ENCODE measurements at regions not wholly inside any gene's neighbourhood (a gene's known extent, or its start where the extent isn't known, plus 50 kb on each side); places are given as distances from the start of the nearest gene placed in this dataset.

DNA sequence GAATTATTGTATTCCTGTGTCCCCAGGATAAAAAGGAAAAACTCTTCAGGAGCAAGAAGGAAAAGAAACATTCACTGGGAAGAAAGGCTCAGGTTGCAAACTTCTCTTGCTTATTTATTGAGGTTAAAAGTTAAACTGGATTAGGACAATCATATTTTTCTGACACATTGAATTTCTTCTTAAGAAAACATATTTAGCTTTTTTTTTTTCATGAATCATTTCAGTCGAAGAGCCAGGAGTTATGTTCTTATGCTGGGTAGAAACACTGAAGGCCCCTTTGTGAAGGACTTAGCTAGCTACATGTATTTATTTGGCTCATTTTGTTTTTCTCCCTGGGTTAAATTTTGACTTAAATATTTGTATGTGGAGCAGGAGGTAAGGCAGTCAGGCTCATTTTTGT is 434.0 kb downstream of the KLF5 start:
- no peak for FAIRE-seq

DNA sequence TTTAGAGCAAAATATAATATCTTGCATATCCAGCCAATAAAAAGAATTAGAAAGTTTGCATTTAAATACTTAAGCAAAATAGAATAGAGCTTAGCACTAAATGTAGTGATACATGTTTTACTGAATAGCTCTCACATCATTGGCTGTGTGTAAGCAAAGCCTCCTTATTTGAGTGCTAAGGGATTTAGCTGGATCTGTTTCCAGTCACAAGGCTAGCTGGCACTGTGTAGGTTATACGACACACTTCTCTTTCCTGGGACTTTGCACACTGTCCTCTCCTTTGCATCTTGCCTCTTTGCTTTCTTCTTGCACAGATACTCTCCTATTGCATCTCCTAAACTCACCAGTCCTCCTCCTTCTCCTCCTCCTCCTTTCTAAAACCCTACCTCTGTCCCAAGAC is 423.8 kb downstream of the KLF5 start:
- no peak for FAIRE-seq

DNA sequence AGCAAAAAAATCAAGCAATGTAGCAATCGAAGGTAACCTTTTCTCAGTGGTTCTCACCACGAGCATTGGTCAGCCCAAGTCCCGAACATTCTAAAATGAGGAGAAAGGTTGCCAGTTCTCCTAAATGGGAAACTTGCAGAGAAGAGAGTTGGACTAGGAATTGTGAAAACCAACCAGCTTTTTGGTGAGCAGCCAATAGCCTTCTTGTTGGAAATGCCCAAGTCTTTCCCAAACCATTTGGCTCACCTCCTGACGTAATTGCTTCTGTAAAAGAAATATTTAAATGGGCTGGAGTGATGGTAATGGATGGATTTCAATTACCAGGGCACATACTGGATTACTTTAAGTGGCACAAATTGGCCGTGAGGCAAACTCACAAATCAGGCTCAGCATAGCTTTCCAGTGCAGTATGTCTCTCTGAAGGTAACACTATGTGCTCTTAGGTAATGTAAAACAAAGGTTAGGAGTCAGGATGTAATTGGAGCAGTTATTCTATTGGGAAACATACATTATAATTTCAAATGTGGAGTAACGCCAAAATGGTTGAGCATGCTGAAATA is 423.2 kb downstream of the KLF5 start:
- FAIRE-seq, result no peak

DNA sequence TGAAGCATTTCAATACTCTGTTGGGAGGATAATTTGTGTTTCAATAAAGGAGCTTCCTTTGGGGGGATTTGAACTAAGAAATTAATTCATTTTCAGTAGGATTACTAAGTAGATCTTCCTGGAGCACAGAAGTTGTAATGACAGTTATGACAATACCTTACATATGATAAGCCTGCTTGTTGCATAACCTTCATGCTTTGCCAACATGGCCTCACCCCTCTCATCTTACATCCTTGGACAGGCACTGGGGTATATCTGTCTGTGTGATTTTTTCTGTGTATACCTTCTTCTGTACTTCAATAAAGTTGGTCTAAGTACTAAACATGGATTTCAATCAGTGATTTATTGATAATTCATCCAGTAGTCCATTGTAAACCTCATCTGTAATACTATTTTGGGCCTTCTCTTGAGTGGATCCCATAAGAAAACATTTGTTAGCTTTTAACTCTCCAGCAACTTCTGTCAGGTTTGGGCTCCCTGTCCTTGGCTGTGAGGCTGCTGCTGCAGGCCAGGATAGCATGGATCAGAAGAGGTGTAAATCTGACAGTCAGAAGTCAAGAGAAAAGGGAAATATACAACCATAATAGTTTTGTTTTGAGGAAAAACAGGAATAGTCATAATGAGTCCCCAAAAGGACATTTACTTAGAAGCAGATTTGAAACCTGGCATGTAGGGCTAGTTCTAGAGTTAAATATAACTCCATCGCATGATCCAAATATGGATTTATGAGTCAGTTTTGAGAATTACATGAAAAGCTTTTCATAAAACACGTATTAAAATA is 422.2 kb downstream of the KLF5 start:
- FAIRE-seq, result no peak

DNA sequence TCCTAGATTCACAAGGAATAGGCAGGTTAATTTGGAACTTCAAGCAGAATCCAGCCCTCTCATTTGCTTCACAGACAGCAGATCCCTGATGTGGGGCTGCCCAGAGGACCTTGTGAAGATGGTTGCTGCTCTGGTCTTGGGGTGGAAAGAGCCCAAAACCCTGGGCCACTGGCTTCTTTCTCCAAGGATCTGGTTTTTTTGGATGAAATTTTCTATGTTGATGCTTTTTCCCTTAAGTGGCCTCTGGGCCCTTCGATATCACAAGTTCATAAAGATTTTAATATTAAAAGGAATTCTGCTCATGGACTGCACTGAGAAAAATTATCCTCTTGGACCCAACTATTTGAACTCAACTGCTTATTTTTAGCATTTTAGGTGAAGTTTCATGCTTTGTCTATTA is 421.1 kb downstream of the KLF5 start:
- no peak for FAIRE-seq

DNA sequence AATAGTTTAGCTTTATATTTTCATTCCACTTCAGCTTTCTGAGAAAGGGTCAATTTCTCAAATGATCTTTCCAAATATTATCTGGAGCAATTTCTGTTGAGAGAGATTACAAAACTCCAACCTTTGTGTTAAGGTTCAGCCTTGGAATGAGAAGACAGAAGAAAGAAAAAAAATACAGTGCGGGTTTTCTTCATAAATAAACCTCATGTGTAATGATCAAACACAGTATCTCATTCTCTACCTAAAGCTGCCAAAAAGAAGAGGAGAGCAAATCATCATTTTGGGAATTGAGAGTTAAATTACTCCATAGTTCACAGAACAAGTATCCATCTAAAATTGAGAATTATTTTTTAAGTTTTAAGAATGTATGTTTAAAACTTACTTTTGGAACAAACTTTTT is 420.5 kb downstream of the KLF5 start:
- no peak for FAIRE-seq

DNA sequence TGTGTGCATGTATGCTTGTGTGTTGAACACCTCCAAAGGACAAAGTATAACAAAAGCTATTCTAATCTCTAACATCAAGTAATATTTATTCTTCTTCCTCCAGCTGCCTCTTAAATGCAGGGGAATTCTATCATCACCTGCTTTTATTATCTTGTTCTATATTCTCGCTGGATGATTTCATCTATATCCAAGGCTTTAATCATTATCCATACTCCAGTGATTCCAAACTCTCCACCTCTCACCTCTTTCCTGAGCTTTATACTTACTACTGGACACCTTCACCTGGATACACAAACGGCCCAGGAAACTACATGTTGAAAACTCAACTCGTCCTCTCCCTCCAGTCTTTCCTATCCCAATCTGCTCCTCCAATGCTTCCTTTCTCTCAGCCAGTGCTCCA is 418.6 kb downstream of the KLF5 start:
- no peak for FAIRE-seq

DNA sequence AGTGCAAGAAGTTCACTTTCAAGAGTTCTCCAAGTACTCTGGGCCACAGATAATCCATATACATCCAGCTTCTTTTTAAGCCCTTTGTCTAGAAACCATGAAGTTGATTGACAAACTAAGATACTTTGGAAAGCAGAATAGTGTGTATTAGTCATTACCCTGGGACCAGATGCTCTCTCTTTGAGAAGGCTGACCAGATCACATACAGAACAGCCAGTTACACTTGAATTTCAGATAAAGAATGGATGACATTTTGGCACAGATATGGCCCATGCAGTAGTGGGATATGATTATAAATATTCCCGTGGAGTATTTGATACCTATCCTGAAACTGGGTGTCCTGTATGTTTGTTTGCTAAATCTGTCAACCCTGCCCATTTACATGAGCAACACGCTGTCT is 414.2 kb downstream of the KLF5 start:
- no peak for FAIRE-seq

DNA sequence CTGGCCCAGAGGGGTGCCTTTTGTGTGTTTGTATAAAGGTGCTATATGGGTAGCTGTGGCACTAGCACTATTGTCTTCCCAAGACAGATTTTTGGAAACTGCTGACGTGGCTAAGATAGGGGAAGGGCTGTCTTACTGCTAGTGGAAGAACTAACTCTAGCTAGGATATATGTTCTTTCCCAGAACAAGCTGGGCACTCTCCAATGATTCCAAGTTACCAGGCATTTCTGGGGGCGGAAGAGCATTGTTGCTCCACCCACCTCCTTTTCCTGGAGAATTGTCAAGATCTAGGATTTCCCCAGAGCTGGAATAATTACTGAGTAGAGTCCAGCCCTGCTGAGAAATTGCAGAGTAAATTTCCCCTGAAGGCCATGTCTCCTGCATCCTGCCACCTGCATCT is 408.3 kb downstream of the KLF5 start:
- no peak for FAIRE-seq

DNA sequence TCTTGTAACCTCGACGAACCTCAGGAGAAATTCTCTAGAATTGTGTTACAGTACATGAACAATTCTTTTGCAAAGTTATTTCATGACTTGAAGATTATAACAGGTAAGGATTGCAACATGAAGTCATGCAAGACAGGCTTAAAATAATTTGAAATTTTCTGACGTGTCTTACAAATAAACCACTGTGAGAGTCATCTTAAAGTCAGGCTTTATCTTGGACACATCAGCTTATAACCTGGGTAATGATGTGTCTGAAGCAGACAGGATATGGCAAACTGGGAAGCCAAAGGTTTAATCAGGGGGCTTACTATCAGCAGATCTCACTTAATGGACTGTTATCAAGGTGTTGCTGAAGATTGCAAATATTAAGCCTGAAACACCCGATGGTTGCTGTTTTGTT is 407.8 kb downstream of the KLF5 start:
- no peak for FAIRE-seq

DNA sequence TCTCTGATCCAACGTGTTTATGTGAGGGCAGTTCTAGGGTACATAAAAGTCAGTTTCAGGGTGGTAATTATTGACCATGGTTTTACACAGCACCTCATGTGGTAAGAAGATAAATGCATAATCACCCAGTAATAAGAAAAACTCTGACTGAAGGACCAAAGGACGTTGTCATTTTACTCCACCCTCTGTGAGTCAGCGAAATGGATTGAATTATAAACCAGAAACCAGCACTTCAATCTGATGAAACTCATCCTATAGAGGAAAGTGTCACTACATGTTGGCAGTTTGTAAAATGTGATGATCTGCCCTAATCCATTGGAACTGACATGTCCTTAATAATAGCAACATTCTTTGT is 406.8 kb downstream of the KLF5 start:
- FAIRE-seq, result no peak

DNA sequence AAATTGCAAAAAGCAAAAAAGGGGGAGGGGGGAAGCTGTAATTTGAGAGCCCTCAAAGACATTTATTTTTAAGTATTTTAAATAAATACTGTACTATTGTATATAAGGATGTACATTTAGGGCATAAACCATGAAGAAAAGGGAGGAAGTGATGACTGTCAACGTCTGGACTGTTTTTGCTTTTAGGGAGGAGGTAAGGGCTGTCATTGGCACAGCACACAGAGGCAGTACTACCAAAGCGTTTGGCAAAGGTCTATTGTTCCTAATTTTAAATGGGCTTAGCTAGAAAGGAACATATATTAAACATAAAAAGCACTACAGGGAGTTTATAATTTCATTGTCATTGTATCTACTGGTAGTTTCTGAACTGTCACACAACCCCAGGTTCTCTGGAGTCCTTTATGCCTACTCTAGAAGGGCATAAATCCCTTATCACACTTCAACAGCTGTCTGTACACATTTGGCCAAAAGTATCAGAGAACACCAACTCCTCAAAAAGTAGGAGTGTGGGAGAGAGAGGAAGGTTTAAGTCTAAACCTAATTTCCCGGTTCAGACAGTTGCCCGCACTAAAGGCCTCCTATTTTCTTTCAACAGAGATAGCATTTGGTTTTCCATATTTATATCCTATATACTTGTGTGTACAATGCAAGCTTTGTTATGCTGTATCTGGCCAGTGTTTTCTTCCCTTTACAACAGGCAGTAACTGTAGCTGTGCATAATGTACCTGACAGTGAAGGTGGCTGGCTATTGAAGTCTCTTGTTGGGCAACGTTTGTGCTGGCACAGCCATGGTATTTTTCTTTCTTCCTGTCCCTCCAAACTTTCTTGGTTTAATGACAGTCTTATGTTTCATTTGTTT is 406.2 kb downstream of the KLF5 start:
- no peak for FAIRE-seq

DNA sequence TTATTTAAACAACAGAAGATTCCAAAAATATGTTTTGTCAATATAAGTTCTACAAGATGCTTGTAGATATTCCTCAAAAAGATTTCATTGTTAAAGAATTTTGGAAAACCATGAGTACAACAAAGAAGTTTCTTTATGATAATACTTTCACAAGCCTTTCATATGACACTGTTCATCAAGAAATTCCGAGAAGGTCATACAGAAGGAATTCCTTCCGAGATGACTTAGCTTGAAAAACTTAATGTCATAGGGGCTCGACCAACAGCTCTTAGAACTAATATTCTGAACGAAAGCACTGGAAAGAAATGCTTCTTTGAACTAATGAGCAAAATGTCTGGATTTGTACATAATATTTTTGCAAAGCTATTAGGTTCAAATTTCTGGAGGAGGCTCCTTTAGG is 403.4 kb downstream of the KLF5 start:
- no peak for FAIRE-seq

DNA sequence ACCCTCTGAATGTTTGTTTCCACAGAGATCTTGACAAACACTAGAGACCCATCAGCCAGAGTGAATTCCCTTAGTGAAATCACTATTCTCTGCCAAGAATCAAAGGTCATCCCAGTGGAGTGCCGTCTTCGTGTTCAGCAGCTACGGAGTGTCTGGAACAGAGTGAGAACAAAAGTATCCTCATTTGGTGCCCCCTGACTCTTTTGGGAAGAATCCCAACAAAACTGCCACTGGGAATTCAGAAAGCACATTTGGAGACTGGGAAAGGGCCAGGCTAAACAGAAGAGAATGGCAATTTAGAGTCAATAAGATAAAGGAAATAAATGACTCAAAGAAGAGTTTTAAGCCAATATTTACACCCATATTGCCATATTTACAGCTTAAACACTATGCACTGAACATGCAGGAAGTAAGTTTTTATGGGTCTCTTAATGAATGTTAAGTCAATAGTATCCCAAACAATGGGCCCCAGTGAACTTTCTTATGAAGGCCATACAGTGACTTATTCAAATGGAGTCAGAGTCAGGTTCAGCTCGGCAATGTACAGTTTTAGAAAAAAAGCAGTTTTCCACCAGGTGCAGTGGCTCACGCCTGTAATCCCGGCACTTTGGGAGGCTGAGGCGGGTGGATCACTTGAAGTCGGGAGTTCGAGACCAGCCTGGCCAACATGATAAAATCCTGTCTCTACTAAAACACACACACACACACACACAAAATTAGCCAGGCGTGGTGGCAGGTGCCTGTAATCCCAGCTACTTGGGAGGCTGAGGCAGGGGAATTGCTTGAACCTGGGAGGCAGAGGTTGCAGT is 392.6 kb downstream of the KLF5 start:
- no peak for FAIRE-seq

DNA sequence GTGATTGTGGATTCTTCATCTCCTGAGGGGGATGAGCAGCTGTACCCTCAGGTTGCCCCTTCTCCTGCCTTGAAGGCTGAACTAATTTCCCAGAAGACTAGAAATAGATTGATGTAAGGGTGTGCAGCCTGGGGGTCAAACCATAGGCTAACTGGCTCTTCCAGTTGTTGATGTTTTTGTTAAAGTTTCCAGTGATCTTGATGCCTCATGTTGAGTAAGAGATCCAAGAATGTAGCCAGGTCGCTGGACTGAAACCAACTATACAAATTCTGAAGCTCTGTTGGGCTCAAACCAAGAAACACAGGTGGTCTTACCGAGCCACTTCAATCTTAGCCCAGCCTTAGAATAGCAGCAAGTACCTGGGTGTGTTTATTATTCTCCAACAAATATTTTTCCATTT is 391.8 kb downstream of the KLF5 start:
- FAIRE-seq, result no peak

DNA sequence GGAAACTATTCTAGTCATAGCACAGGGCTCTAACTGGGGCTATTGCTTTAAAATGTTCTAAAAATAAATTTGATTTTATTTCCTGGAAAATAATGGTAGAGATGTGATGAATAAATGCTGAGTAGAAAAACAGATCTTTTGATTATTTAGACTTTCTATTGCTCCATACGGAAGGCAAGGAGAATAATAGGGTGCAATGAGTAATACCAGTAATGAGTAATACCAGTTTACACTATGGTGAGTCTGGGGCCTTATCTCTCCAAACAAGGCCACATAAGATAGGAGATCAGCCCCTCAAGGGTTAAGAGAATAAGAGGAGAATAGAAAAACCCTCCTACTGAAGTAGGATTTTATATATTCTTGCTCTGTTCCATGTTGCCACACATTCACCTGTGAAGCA is 390.4 kb downstream of the KLF5 start:
- no peak for FAIRE-seq

DNA sequence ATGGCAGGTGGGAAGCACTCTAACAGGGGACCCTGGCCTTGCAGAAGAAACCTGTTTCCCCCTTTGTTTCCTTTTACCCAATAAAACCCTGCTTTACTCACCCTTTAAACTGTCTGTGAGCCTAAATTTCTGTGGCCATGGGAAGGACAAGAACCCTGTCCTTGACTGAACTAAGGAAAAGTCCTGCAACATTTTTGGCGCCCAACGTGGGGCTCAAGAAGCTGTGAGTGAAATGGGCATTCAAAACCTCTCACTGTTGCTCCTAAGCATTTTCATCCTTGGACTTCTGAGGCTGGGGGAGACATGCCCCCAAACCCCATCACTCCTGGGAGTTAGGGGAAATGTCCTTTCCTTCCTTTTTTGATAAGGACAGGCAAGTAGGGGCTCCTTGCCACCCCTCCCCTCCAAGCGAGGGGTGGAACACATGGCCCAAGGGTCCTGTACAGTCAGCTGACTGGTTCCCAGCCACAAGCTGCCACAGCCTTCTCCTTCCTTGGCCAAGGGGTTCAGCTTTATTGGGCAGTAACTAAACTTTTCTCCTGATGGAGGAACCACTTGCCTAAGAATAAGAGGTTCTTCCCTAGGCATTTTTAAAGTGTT is 381.6 kb downstream of the KLF5 start:
- no peak for FAIRE-seq

DNA sequence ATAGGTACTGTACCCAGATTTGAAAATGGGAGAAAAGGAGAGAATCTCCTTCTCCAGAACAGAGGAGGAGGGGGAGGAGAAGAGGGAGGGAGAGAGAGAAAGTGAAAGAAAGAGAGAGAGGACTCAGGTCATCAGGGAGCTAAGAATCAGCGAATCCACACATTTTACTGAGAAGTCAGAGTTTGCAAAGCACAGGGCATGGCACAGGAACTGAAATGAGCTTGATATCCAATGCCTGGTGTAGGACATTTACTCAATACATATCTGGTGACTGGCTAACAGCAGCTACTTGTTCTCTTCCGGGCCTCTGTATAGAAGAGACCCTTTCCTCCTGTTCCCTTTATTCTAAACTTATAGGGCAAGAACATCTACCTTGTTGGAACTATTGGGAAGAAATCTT is 375.1 kb downstream of the KLF5 start:
- FAIRE-seq, result no peak

DNA sequence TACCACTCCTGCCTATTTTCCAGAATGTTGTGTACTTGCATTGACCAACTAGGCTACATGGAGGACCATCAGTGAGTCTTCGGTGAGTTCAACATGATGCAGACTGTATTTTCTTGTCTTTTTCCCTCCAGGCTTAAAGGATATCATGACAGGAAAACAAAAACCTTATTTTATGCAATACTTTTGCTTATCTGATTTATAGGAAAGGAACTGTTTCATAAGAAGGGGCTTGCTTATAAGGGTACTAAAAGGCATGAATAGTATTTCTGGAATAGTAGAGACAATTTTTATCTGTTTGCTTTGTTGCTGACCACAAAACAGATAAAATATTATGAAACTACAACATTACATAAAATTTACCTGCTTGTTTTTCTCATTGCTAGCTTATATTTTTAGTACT is 374.7 kb downstream of the KLF5 start:
- no peak for FAIRE-seq

DNA sequence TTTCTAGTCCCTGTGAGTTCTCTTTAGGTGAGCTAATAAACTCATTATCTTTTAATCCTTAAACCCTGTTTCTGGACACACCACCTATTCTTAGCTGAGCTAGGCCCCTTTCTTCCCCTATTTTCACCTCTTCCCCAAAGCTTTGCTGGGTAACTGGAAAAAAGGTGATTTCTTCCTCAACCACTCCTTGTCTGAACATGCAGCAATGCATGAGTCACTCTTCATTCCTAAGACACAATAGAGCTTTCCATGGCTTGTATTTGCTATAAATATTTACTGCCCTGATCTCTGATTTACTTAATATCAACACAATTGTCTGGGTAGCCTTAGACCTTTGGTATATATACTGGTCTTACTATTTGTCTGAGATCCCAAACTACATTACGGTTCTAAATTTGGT is 370.9 kb downstream of the KLF5 start:
- no peak for FAIRE-seq

DNA sequence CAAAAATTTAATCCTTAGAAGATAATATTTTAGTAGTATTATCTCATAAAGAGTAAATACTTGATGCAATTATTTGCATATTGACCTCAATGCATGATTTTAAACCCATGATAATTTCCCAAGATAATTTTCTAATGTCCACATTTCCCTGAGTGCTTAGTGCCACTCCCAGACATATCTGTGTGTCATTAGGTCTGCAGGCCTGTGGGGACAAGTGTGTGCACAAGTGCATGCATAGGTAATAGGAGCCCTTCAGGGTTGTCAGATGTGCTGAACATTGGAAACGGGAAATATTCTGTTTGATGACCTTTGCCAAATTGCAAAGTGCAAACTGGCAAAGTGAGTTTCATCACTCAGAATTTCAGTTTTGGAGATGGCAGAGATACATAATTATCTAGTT is 369.9 kb downstream of the KLF5 start:
- no peak for FAIRE-seq

DNA sequence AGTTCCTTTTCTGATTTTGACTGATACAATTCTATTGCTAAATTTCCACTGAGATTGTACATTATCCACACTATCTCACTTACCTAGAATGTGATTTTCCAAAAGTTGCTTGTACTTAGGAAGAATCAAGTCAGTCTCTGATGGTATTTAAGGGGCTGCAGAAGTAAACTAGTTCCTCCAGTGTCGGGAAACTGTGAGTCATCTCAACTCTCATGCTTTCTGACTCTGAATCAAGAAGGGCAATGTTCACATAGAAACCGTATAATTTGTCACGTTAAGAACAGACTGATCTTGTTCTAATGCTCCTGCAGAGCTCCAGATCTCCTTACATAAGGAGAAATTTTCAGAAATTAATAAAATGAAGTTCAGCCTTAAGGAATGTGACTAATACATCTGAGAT is 369.3 kb downstream of the KLF5 start:
- no peak for FAIRE-seq

DNA sequence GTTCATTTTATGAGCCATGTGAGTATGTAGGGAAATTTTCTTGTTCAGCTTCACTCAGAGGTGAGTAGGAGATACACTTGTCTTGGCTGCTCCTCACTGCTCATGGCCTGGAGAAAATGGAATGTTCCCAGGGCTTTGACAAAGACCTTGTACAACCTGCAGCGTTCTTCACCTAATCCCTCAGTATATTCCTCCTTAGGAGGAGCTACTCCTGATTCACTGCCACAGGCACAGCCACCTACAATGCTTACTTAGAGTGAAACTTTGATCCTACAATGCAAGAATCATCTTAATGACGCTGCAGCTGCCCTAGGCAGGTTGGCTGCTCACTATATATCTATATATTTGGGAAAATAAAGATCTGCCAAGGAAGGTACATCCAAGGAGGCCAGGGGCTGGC is 364.2 kb downstream of the KLF5 start:
- no peak for FAIRE-seq
